ENCODE measurements at regions not wholly inside any gene's neighbourhood (a gene's known extent, or its start where the extent isn't known, plus 50 kb on each side); places are given as distances from the start of the nearest gene placed in this dataset.

- H3K36me3 ChIP-seq, result no peaks in the 10 kb centered on the region
- peak in 1 of 2 donors; percentile 25 for DNase-seq
- 50 to 65% (median 59%) methylated on average over 14 to 16 of the region's 16 CpGs for WGBS, 5 donors
- TF ChIP-seq CTCF (IDR thresholded peaks at IDR 0.05) (no peak), POLR2AphosphoS5 (IDR thresholded peaks at IDR 0.05) (no peak), POLR2A (IDR thresholded peaks at IDR 0.05) (no peak), EP300 (IDR thresholded peaks at IDR 0.05) (no peak)
- H3K27ac ChIP-seq, result no peak overlapping the region
- no peaks in the 10 kb centered on the region for H3K9me3 ChIP-seq
- H3K4me3 ChIP-seq, result no peak overlapping the region
- intact Hi-C loops (cut with DNase I; ENCODE audit: low total_unique reads), result no loop called here
- H3K4me1 ChIP-seq, result no peaks in the 10 kb centered on the region
- H3K27me3 ChIP-seq, result peaks cover 0 to 45% (median 17%) of the 10 kb centered on the region in 3 donors
Observed at GRCh38 chr17:77637818-77638575, 320.5 kb upstream of the TNRC6C start.

GRCh38 chr17:77640252-77640651 is 318.3 kb upstream of the TNRC6C start:
- Histone ChIP-seq H3K27me3 (peaks cover 0 to 61% (median 29%) of the 10 kb centered on the region in 3 donors), H3K4me3 (no peak overlapping the region), H3K27ac (no peak overlapping the region), H3K4me1 (no peaks in the 10 kb centered on the region), H3K36me3 (no peaks in the 10 kb centered on the region), H3K9me3 (no peaks in the 10 kb centered on the region)
- WGBS, 5 donors, result 62 to 82% (median 73%) methylated on average over 3 of the region's 3 CpGs
- no peak for DNase-seq
- intact Hi-C loops (cut with DNase I; ENCODE audit: low total_unique reads), result no loop called here
- TF ChIP-seq EP300 (IDR thresholded peaks at IDR 0.05) (no peak), POLR2AphosphoS5 (IDR thresholded peaks at IDR 0.05) (no peak), POLR2A (IDR thresholded peaks at IDR 0.05) (no peak), CTCF (IDR thresholded peaks at IDR 0.05) (no peak)

GRCh38 chr17:77640916-77641605 is 317.4 kb upstream of the TNRC6C start:
- Histone ChIP-seq H3K4me1 (no peaks in the 10 kb centered on the region), H3K27ac (no peak overlapping the region), H3K36me3 (no peaks in the 10 kb centered on the region), H3K4me3 (no peak overlapping the region), H3K9me3 (no peaks in the 10 kb centered on the region), H3K27me3 (peaks cover 0 to 63% (median 31%) of the 10 kb centered on the region in 3 donors)
- TF ChIP-seq CTCF (IDR thresholded peaks at IDR 0.05) (no peak), EP300 (IDR thresholded peaks at IDR 0.05) (no peak), POLR2AphosphoS5 (IDR thresholded peaks at IDR 0.05) (no peak), POLR2A (IDR thresholded peaks at IDR 0.05) (no peak)
- intact Hi-C loops (cut with DNase I; ENCODE audit: low total_unique reads), result no loop called here
- no peak for DNase-seq
- WGBS, 5 donors, result 76 to 86% (median 81%) methylated on average over 8 of the region's 8 CpGs

- Histone ChIP-seq H3K36me3 (no peaks in the 10 kb centered on the region), H3K9me3 (no peaks in the 10 kb centered on the region), H3K27me3 (peaks cover 0 to 56% (median 31%) of the 10 kb centered on the region in 3 donors), H3K4me3 (no peak overlapping the region), H3K27ac (no peak overlapping the region), H3K4me1 (no peaks in the 10 kb centered on the region)
- DNase-seq, result no peak
- WGBS, 5 donors, result 79 to 88% (median 85%) methylated on average over 4 of the region's 4 CpGs
- intact Hi-C loops (cut with DNase I; ENCODE audit: low total_unique reads), result no loop called here
- TF ChIP-seq CTCF (IDR thresholded peaks at IDR 0.05), result no peak
- TF ChIP-seq EP300 (IDR thresholded peaks at IDR 0.05), result no peak
- TF ChIP-seq POLR2A (IDR thresholded peaks at IDR 0.05), result no peak
- TF ChIP-seq POLR2AphosphoS5 (IDR thresholded peaks at IDR 0.05), result no peak
Observed at GRCh38 chr17:77641718-77642117, 316.8 kb upstream of the TNRC6C start.

Measured in stomach (tissue), 8 donors.